ENCODE measurements at regions not wholly inside any gene's neighbourhood (a gene's known extent, or its start where the extent isn't known, plus 50 kb on each side); places are given as distances from the start of the nearest gene placed in this dataset.

- peak; percentile 97 for DNase-seq
Observed at GRCh38 chrX:39755143-39756032, 342.4 kb downstream of the BCOR start.

GRCh38 chrX:39756086-39756883 lies 341.5 kb downstream of the BCOR start:
- no peak for DNase-seq

DNA sequence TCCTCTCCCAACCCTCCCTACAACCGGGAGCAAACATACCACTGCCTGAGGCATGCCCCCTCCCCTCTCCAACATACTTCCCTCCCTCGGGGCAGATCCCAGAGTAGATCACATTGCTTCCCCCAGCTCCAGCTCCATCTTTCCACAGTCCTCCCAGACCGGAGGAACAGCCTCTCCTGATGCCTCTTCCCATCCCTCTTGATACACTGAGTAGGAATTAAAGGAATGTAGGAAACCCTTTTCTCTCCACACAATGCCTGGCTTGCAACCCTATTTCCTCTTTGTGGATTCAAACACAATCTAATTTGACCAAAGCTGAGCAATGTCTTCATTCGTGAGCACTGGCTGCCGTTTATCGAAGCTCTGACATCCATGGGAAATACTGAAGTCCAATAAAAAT lies 339.8 kb downstream of the BCOR start:
- peak; percentile 86 for DNase-seq

GRCh38 chrX:39758791-39759525 lies 338.8 kb downstream of the BCOR start:
- no peak for DNase-seq

DNA sequence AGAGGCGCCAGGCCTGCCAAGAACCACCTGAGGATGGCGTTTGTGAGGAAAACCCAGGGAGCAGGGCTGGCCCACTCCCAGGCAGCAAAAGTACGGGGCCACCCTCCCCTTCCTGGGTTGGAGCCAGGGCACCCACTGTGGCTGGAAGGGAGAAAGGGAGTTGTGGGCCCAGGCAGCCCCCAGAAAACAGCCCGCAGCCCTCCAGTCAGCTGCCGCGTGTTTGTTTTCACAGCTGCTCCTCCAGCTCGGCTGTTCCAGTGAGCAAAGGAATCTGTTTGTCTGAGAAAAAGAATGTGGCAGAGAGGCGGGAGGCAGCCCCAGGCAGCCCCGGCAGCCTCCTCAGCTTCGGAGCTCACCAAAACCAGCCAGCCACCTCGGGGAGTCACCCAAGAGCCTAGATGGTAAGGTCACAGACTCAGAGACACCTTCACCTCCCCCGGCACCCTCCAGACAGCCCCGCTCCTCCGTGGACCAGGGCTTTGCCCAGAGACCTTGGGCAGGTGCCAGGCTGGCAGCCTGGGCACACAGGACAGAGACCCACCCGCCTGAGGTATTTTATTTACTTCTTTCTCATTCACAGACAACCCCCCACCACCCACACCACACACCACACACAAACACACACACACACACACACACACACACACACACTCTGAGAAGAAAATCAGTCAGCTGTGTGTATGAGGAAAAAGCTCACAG lies 338.1 kb downstream of the BCOR start:
- DNase-seq = peak; percentile 71

GRCh38 chrX:39760930-39761329 lies 336.8 kb downstream of the BCOR start:
- no peak for DNase-seq

GRCh38 chrX:39762266-39762841 lies 335.4 kb downstream of the BCOR start:
- peak; percentile 63 for DNase-seq

DNA sequence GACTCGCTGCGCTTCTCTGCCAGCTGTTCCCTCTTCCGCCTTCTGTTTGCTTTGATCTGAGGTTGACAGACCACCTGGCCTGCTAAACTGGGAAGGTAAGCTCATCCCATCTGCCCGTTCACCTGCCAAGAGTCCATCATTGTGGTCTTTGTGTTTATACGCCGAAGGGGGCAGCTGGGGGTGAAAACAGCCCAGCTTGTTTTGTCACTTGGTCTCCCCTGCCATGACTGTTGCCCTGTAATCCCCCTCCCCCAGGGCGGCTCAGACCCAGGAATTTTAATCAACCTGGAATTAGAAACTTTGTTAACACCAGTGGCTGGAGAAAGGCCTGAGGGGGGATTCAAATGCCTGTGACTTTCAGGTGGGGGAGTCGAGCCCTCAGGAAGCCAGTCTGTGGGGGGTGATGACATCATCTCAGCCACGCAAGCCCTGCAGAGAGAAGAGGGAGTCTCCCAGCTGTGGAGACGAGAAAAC lies 333.3 kb downstream of the BCOR start:
- peak; percentile 35 for DNase-seq

DNA sequence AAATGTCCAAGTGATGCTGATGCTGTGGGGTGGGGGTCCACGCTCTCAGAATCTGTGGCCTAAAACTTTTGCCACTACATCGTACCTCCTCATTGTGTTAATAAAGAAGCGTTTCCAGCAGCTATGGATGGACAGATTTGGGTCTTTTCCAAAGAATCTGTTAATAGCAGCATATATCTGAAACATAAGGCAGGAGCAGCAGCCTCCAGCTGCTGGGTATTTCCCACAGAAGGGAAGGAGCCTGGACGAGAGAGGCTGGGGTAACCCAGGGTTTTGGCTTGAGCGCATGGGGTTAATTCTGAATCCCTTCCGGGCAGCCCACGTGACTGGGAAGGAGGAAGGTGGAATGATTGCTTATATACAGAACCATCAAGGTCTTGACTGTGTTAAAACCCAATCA lies 332.4 kb downstream of the BCOR start:
- DNase-seq = no peak

- DNase-seq = no peak
Observed at GRCh38 chrX:39766085-39766726, 331.6 kb downstream of the BCOR start.

- DNase-seq = no peak
Observed at GRCh38 chrX:39766855-39767254, 330.9 kb downstream of the BCOR start.

GRCh38 chrX:39767446-39767845 lies 330.3 kb downstream of the BCOR start:
- DNase-seq = no peak

- DNase-seq = no peak
Observed at GRCh38 chrX:39769748-39770147, 328.0 kb downstream of the BCOR start.

- no peak for DNase-seq
Observed at GRCh38 chrX:39771089-39771488, 326.7 kb downstream of the BCOR start.

DNA sequence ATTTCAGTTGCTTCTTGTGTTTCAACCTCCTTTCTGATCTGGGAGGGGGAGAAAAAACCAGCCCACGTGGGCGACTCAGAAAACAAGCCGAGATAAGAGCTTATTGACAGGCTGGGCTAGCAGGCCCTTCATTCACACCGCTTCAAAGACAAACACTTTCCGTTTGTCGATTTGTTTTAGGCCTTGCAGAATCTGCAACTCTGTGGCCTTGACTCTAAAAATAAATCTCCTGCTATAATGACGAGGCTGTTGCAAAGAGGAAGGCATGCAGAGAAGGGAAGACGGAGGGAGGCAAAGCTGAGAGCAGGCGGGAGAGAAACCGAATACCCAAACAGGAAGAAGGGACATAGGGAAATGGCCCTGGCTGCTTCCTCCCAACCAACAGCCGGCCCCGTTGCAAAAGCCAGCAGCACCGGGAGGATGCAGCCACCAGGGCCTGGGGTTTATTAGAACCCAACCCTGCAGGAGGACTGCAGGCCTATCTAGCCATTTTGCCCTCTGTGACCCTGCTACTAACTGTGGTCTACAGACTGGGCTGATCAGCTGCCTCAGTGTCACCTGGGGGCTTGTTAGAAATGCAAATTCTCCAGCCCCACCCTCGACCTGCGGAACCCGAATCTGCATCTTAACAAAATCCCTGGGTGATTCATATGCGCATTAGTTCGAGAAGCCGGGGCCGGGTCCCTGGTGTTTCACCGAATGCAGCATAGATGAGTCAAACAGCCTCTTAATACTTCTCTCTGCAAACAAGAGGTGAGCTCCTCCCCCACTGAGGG lies 325.5 kb downstream of the BCOR start:
- DNase-seq = peak; percentile 64

- DNase-seq = no peak
Observed at GRCh38 chrX:39773150-39773549, 324.6 kb downstream of the BCOR start.

DNA sequence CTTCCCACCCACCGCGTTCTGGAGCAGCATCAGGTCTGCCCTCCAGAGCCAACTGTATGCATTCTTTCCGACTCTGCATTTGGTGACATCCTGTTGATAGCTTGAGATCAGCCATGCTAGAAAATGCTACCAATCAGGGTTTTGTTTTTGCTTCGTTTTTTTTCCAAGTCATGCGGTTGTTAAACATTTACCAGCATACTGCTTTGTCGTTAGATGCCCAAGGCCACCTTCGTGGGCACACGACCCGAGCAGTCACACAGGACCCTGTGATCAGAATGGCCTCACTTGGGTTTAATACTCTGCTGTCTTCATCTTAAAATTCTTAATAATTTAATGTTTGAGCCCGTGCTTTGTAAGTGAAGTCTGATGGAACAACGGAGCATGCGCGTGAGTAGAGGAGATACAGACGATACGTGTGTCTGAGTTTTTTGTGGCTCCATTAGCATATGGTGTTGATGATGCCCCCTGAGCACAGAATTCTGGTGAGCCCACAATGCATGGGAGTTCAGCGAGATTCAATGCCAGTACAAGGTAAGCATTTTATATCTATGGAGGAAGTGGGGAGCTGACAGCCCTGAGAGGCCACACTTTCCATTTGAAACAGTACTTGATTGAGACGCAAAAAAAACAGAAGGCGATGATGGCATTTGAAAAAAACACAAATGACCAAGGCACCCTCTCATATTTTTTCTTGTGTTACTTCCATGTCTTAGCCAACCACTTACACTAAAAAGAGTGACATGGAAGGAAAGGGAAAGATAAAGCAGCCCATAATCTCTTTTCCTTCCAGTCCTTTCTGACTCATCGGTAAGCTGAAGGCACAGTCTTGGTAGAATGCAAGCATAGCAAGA lies 323.6 kb downstream of the BCOR start:
- DNase-seq = peak; percentile 14

DNA sequence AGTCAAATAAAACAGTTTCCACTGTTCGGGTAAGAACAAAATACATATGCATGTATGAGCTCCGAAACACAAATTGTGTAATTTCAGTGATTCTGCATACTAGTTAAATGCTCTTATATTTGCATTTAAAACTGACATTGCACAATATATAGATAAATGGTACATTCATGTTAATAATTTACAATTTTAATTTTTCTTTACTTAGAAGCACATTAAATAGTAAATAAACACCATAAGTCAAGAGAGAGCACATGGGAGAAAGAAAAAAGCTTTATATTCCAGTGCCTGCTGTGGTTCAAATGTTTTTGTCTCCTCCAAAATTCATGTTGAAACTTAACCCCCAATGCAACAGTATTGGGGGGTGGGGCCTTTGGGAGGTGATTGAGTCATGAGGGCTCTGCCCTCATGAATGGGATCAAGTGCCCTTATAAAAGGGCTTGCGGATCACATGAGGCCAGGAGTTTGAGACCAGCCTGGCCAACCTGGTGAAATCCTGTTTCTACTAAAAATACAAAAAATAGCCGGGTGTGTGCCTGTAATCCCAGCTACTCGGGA lies 322.9 kb downstream of the BCOR start:
- no peak for DNase-seq

DNA sequence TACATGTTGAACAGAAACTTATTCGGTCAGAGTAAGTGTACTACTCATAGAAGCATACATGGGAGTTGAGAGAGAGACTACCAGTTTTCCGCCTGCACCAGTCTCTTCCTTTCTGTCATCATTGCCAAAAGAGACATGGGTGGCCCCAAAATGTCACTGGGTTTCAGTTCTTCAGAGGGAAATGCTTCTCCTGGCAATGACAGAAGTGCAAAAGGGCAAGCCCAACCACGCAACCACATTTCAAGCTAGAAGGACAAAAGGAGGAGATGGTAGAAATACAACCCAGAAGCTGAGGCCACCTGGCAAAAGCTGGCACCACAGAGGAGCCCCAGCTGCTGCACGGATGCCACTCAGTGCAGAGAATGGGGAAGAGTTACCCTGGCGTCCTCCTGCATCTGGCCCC lies 320.1 kb downstream of the BCOR start:
- no peak for DNase-seq
